ENCODE measurements at regions not wholly inside any gene's neighbourhood (a gene's known extent, or its start where the extent isn't known, plus 50 kb on each side); places are given as distances from the start of the nearest gene placed in this dataset.

- TF ChIP-seq, protein P1, sequence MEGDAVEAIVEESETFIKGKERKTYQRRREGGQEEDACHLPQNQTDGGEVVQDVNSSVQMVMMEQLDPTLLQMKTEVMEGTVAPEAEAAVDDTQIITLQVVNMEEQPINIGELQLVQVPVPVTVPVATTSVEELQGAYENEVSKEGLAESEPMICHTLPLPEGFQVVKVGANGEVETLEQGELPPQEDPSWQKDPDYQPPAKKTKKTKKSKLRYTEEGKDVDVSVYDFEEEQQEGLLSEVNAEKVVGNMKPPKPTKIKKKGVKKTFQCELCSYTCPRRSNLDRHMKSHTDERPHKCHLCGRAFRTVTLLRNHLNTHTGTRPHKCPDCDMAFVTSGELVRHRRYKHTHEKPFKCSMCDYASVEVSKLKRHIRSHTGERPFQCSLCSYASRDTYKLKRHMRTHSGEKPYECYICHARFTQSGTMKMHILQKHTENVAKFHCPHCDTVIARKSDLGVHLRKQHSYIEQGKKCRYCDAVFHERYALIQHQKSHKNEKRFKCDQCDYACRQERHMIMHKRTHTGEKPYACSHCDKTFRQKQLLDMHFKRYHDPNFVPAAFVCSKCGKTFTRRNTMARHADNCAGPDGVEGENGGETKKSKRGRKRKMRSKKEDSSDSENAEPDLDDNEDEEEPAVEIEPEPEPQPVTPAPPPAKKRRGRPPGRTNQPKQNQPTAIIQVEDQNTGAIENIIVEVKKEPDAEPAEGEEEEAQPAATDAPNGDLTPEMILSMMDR (IDR thresholded peaks at IDR 0.05 in 4 of 5, conservative IDR thresholded peaks at IDR 0.05 in 1 of 5), result no peak
- TF ChIP-seq POLR2A (IDR thresholded peaks at IDR 0.05), result no peak
These were observed 153.6 kb downstream of the KCTD15 start for GRCh38 chr19:33950091-33950750.
